ENCODE measurements at regions not wholly inside any gene's neighbourhood (a gene's known extent, or its start where the extent isn't known, plus 50 kb on each side); places are given as distances from the start of the nearest gene placed in this dataset.
"Not testable (repeated sequence)": the region's sequence is repeated elsewhere in the genome, so short reads cannot be mapped to it uniquely, and the experiment has no call there.

DNA sequence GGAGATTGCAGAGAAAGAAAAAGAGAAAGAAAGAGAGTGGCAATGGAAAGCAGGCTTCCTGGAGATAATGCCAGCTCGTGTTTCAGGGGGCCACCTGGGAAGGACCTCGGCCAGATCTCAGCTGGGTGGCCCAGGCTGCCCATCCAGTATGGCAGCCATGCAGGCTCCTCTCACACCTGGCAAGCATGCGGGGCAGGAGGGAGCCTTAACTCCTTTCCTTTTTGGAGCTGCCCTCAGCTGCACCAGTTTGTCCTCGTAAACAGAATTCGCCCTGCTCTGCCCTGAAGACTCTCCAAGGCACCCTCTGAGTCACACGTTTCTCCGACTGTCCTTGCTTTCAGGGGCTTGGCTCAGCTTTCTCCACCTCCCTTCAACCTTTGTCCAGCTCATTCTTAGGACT lies 59.5 kb upstream of the IGFBP5 start:
- no peak overlapping the region for H3K4me3 ChIP-seq
- ATAC-seq (no peak), DNase-seq (no peak)
- TF ChIP-seq, protein P1, sequence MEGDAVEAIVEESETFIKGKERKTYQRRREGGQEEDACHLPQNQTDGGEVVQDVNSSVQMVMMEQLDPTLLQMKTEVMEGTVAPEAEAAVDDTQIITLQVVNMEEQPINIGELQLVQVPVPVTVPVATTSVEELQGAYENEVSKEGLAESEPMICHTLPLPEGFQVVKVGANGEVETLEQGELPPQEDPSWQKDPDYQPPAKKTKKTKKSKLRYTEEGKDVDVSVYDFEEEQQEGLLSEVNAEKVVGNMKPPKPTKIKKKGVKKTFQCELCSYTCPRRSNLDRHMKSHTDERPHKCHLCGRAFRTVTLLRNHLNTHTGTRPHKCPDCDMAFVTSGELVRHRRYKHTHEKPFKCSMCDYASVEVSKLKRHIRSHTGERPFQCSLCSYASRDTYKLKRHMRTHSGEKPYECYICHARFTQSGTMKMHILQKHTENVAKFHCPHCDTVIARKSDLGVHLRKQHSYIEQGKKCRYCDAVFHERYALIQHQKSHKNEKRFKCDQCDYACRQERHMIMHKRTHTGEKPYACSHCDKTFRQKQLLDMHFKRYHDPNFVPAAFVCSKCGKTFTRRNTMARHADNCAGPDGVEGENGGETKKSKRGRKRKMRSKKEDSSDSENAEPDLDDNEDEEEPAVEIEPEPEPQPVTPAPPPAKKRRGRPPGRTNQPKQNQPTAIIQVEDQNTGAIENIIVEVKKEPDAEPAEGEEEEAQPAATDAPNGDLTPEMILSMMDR (IDR thresholded peaks at IDR 0.05): no peak
- H3K27ac ChIP-seq: no peak overlapping the region
- H3K27me3 ChIP-seq: no peaks in the 10 kb centered on the region
- H3K9me3 ChIP-seq: no peaks in the 10 kb centered on the region
- H3K4me1 ChIP-seq: peaks cover 0 to 5% of the 10 kb centered on the region in 2 donors
- H3K36me3 ChIP-seq: no peaks in the 10 kb centered on the region
- intact Hi-C loops (cut with DNase I): no loop called here

DNA sequence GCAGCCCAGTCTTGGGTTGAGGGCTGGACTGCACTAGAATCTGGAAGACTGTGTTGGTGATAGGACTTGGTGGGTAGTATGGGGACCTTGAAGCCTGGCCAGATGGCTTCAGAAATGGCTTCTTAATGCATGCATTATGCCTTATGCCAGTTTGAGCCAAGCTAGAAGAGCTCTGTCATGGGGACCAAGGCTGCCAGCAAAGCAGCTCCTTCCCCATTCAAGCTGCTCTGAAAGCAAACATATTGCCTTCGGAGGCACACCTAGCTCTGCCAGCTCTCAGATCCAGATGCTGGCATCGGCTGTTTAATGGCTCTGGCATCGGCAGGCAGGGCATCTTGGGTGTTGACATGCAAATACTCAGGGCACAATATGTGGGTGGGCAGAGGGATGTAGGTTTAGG lies 59.0 kb upstream of the IGFBP5 start:
- Histone ChIP-seq H3K27ac (no peak overlapping the region), H3K36me3 (no peaks in the 10 kb centered on the region), H3K9me3 (no peaks in the 10 kb centered on the region), H3K4me1 (peaks cover 0 to 5% of the 10 kb centered on the region in 2 donors), H3K27me3 (no peaks in the 10 kb centered on the region), H3K4me3 (no peak overlapping the region)
- intact Hi-C loops (cut with DNase I): no loop called here
- no peak for ATAC-seq
- DNase-seq: no peak
- TF ChIP-seq, protein P1 (IDR thresholded peaks at IDR 0.05): no peak

DNA sequence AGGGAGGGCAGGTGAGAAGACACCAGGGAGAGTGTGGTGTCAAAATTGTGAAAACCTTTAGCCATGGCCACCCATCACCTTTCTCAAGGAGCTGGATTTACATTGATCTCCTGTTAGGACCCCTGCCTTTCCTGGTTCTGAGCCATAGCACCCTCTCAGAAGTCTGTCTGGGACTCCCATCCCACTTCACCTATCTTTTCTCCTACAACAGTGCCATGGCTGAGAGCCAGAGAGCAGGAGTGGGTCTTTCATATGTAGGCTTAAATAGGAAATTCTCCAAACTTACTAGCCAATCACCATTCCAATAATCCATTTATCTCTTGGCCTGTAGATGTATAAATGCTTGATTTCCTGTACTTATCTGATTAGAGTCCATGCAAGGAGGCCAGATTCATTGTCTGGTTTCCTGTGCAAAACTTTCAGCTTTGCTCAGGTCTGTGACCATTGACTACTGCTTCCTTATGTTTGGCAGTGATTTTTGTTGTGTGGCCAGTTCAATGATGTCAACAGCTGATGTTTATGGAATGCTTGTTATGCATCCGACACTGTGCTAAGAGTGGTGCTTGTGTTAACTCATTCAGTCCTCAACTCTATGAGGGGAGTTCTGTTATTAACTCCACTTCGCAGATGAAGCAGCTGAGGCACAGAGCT lies 57.6 kb upstream of the IGFBP5 start:
- no peak for DNase-seq
- ATAC-seq: no peak
- Histone ChIP-seq H3K27me3 (no peaks in the 10 kb centered on the region), H3K4me3 (no peak overlapping the region), H3K9me3 (no peaks in the 10 kb centered on the region), H3K36me3 (no peaks in the 10 kb centered on the region), H3K27ac (no peak overlapping the region), H3K4me1 (peaks cover 0 to 5% of the 10 kb centered on the region in 2 donors)
- TF ChIP-seq, protein P1 (IDR thresholded peaks at IDR 0.05): no peak
- intact Hi-C loops (cut with DNase I): no loop called here

DNA sequence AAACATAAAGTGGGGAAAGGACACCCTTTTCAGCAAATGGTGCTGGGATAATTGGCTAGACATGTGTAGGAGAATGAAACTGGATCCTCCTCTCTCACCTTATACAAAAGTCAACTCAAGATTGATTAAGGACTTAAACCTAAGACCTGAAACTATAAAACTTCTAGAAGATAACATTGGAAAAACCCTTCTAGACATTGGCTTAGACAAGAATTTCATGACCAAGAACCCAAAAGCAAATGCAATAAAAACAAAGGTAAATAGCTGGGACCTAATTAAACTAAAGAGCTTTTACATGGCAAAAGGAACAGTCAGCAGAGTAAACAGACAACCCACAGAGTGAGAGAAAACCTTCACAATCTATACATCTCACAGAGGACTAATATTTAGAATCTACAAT lies 55.4 kb upstream of the IGFBP5 start:
- H3K4me1 ChIP-seq; H3K27me3 ChIP-seq; DNase-seq; intact Hi-C loops (cut with DNase I); H3K9me3 ChIP-seq; ATAC-seq; H3K27ac ChIP-seq; H3K4me3 ChIP-seq; H3K36me3 ChIP-seq: not testable (repeated sequence)

DNA sequence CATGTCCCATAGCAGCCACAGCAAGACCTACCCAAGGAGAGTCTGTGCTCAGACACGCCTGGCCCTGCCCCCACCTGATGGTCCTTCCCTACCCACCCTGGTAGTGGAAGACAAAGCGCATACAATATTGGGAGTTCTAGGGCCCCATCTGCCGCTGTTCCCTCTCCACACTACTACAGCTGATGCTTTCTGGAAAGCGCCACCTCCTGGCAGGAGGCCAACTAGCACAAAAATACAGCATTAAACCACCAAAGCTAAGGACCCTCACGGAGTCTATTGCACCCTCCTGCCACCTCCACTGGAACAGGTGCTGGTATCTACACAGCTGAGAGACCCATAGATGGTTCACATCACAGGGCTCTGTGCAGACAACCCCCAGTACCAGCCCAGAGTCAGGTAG lies 50.9 kb upstream of the IGFBP5 start:
- H3K27ac ChIP-seq; intact Hi-C loops (cut with DNase I); H3K9me3 ChIP-seq; DNase-seq; ATAC-seq; H3K4me3 ChIP-seq; H3K27me3 ChIP-seq; H3K36me3 ChIP-seq; H3K4me1 ChIP-seq: not testable (repeated sequence)

DNA sequence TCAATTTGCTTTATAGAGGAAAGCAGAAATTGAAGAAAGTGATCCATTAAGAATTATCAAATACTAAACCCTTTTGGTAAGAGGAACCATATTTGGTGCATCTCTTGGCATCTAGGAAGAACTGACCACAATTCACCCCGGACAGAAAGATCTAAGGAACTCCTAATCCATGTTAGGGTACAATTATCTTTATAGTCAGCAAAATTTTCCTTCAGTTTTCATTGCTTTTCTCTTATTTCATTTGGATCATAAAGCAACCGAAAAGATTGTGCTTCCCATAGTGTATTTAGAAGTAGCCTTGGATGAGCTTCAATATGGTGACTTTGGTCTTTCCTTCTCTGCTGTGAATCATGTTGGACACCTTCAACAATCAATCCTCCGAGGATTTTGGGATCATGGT lies 50.1 kb upstream of the IGFBP5 start:
- TF ChIP-seq, protein P1 (IDR thresholded peaks at IDR 0.05): no peak
- intact Hi-C loops (cut with DNase I): no loop called here
- Histone ChIP-seq H3K9me3 (no peaks in the 10 kb centered on the region), H3K27me3 (no peaks in the 10 kb centered on the region), H3K4me1 (peaks cover 0 to 9% of the 10 kb centered on the region in 2 donors), H3K4me3 (no peak overlapping the region), H3K27ac (no peak overlapping the region), H3K36me3 (no peaks in the 10 kb centered on the region)
- ATAC-seq (no peak), DNase-seq (no peak)

Data from left lung (tissue), 4 donors.